ENCODE measurements at regions not wholly inside any gene's neighbourhood (a gene's known extent, or its start where the extent isn't known, plus 50 kb on each side); places are given as distances from the start of the nearest gene placed in this dataset.
"Not testable (repeated sequence)": the region's sequence is repeated elsewhere in the genome, so short reads cannot be mapped to it uniquely, and the experiment has no call there.

GRCh38 chr6:57708061-57708460 lies 390.6 kb downstream of the PRIM2 start:
- H3K4me2 ChIP-seq (ENCODE audit: control insufficient read depth, insufficient read depth); H3K9me3 ChIP-seq (replicated peaks; ENCODE audit: control insufficient read depth, insufficient read depth, low read length); RAD21 ChIA-PET (ENCODE audit: unreplicated experiment); POLR2A ChIA-PET; in situ Hi-C loops (cut with MboI); CTCF ChIA-PET; H3K27me3 ChIP-seq (replicated peaks in 1 of 2; ENCODE audit: control insufficient read depth in 2 of 2, insufficient read depth in 2 of 2, low read length in 1 of 2); FAIRE-seq; intact Hi-C loops (cut with micrococcal nuclease; ENCODE audit: unreplicated experiment); H3K27ac ChIP-seq (ENCODE audit: control insufficient read depth, insufficient read depth); DNase-seq (ENCODE audit: low read depth, low spot score); BruUV-seq (replicated peaks); H3K4me3 ChIP-seq; H3K4me1 ChIP-seq (ENCODE audit: control insufficient read depth, insufficient read depth, low read length); H3K36me3 ChIP-seq (ENCODE audit: control insufficient read depth in 2 of 2, insufficient read depth in 2 of 2, low read length in 1 of 2); H4K20me1 ChIP-seq (ENCODE audit: control insufficient read depth, insufficient read depth); ATAC-seq; H3K9ac ChIP-seq (ENCODE audit: control insufficient read depth, insufficient read depth, low read length); SMC1A ChIA-PET (ENCODE audit: uncharacterized antibody, unreplicated experiment); H3K79me2 ChIP-seq (ENCODE audit: control insufficient read depth, insufficient read depth, low read length); H2AFZ ChIP-seq (ENCODE audit: control insufficient read depth, low read depth, low read length): not testable (repeated sequence)

GRCh38 chr6:57722546-57722945 lies 405.1 kb downstream of the PRIM2 start:
- H4K20me1 ChIP-seq (ENCODE audit: control insufficient read depth, insufficient read depth); BruUV-seq (replicated peaks); FAIRE-seq; DNase-seq (ENCODE audit: low read depth, low spot score); H3K4me2 ChIP-seq (ENCODE audit: control insufficient read depth, insufficient read depth); H2AFZ ChIP-seq (ENCODE audit: control insufficient read depth, low read depth, low read length); H3K36me3 ChIP-seq (ENCODE audit: control insufficient read depth in 2 of 2, insufficient read depth in 2 of 2, low read length in 1 of 2); POLR2A ChIA-PET; H3K4me1 ChIP-seq (ENCODE audit: control insufficient read depth, insufficient read depth, low read length); H3K27me3 ChIP-seq (replicated peaks in 1 of 2; ENCODE audit: control insufficient read depth in 2 of 2, insufficient read depth in 2 of 2, low read length in 1 of 2); ATAC-seq; H3K4me3 ChIP-seq; H3K9me3 ChIP-seq (replicated peaks; ENCODE audit: control insufficient read depth, insufficient read depth, low read length); RAD21 ChIA-PET (ENCODE audit: unreplicated experiment); H3K9ac ChIP-seq (ENCODE audit: control insufficient read depth, insufficient read depth, low read length); intact Hi-C loops (cut with micrococcal nuclease; ENCODE audit: unreplicated experiment); CTCF ChIA-PET; H3K79me2 ChIP-seq (ENCODE audit: control insufficient read depth, insufficient read depth, low read length); in situ Hi-C loops (cut with MboI); H3K27ac ChIP-seq (ENCODE audit: control insufficient read depth, insufficient read depth): not testable (repeated sequence)
- SMC1A ChIA-PET (ENCODE audit: uncharacterized antibody, unreplicated experiment), result interaction anchor here (0.7 kb wide), 1 partner anchor 724 kb away, joined by 3 read pairs; no protein-coding TSS in a partner anchor
- 0% methylated on average over 1 of the region's 2 CpGs for WGBS (ENCODE audit: insufficient coverage, insufficient replicate concordance, low lambda C conversion rate, missing lambda C conversion rate)

GRCh38 chr6:57723815-57724401 lies 406.5 kb downstream of the PRIM2 start:
- intact Hi-C loops (cut with micrococcal nuclease; ENCODE audit: unreplicated experiment); H3K27me3 ChIP-seq (replicated peaks in 1 of 2; ENCODE audit: control insufficient read depth in 2 of 2, insufficient read depth in 2 of 2, low read length in 1 of 2); BruUV-seq (replicated peaks): not testable (repeated sequence)

GRCh38 chr6:57729407-57729806 lies 412.0 kb downstream of the PRIM2 start:
- H3K27ac ChIP-seq (ENCODE audit: control insufficient read depth, insufficient read depth); H3K27me3 ChIP-seq (replicated peaks in 1 of 2; ENCODE audit: control insufficient read depth in 2 of 2, insufficient read depth in 2 of 2, low read length in 1 of 2); RAD21 ChIA-PET (ENCODE audit: unreplicated experiment); BruUV-seq (replicated peaks); H3K9me3 ChIP-seq (replicated peaks; ENCODE audit: control insufficient read depth, insufficient read depth, low read length); CTCF ChIA-PET; H3K4me2 ChIP-seq (ENCODE audit: control insufficient read depth, insufficient read depth); intact Hi-C loops (cut with micrococcal nuclease; ENCODE audit: unreplicated experiment); H3K9ac ChIP-seq (ENCODE audit: control insufficient read depth, insufficient read depth, low read length); H2AFZ ChIP-seq (ENCODE audit: control insufficient read depth, low read depth, low read length); POLR2A ChIA-PET; FAIRE-seq; in situ Hi-C loops (cut with MboI); H3K36me3 ChIP-seq (ENCODE audit: control insufficient read depth in 2 of 2, insufficient read depth in 2 of 2, low read length in 1 of 2); H4K20me1 ChIP-seq (ENCODE audit: control insufficient read depth, insufficient read depth); H3K4me1 ChIP-seq (ENCODE audit: control insufficient read depth, insufficient read depth, low read length); SMC1A ChIA-PET (ENCODE audit: uncharacterized antibody, unreplicated experiment); H3K4me3 ChIP-seq; H3K79me2 ChIP-seq (ENCODE audit: control insufficient read depth, insufficient read depth, low read length); DNase-seq (ENCODE audit: low read depth, low spot score); ATAC-seq: not testable (repeated sequence)
- 0% methylated on average over 1 of the region's 2 CpGs for WGBS (ENCODE audit: insufficient coverage, insufficient replicate concordance, low lambda C conversion rate, missing lambda C conversion rate)

More at GRCh38 chr6:57723815-57724401, 406.5 kb downstream of the PRIM2 start:
- SMC1A ChIA-PET (ENCODE audit: uncharacterized antibody, unreplicated experiment); ATAC-seq; DNase-seq (ENCODE audit: low read depth, low spot score); FAIRE-seq; in situ Hi-C loops (cut with MboI); H3K36me3 ChIP-seq (ENCODE audit: control insufficient read depth in 2 of 2, insufficient read depth in 2 of 2, low read length in 1 of 2); RAD21 ChIA-PET (ENCODE audit: unreplicated experiment); H3K9me3 ChIP-seq (replicated peaks; ENCODE audit: control insufficient read depth, insufficient read depth, low read length); H3K79me2 ChIP-seq (ENCODE audit: control insufficient read depth, insufficient read depth, low read length); H3K9ac ChIP-seq (ENCODE audit: control insufficient read depth, insufficient read depth, low read length); H2AFZ ChIP-seq (ENCODE audit: control insufficient read depth, low read depth, low read length); H3K4me1 ChIP-seq (ENCODE audit: control insufficient read depth, insufficient read depth, low read length); H3K27ac ChIP-seq (ENCODE audit: control insufficient read depth, insufficient read depth); POLR2A ChIA-PET; H3K4me3 ChIP-seq; CTCF ChIA-PET; H3K4me2 ChIP-seq (ENCODE audit: control insufficient read depth, insufficient read depth); H4K20me1 ChIP-seq (ENCODE audit: control insufficient read depth, insufficient read depth): not testable (repeated sequence)
- 46% methylated on average over 10 of the region's 10 CpGs for WGBS (ENCODE audit: insufficient coverage, insufficient replicate concordance, low lambda C conversion rate, missing lambda C conversion rate)
